GM12875 (cell line): ENCODE measurements at regions not wholly inside any gene's neighbourhood (a gene's known extent, or its start where the extent isn't known, plus 50 kb on each side); places are given as distances from the start of the nearest gene placed in this dataset.

Experiments
- H3K4me3 ChIP-seq: one replicate; pipeline ENCODE4 v1.5.1; 2011; ENCODE audit warnings: low read depth, low read length, control low read depth
- TF ChIP-seq, protein P1 (sequence below): IDR thresholded peaks from 2 replicates; pipeline ENCODE4 v1.5.1; 2011; ENCODE audit warnings: low read depth, mild to moderate bottlenecking, control low read depth, inconsistent platforms, low read length, moderate library complexity, borderline replicate concordance; ENCODE audit not compliant: insufficient read depth

DNA sequence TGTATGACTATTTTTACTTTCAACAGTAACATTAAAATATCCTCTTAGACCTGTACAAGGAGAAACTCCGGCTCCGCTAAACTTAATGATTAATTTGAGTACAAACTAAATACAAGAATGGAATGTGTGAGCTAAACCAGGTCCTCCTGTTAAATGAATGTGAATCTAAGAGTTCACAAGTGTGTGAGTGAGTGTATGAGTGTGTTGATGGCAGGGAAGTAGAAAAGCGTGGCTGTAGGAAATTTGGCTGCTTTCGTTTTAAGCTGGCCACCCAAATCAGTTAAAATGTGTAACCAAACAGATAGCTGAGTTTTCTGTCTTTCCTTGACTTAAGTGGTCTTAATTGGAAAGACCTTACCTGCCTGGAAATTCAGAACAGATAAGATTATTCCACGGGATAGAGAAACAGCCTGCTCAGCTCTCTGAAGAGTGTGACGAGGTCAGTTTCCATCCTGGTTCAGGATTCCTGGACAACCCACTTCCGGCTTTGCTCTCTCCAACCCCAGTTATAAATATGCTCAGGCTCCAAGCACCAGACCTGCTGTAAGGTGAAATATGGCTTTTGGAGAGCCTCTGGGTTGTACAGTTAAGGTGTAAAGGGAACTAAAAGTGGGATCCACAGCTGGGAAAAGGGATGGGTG, 908.6 kb upstream of the EDIL3 start:
- TF ChIP-seq, protein P1, sequence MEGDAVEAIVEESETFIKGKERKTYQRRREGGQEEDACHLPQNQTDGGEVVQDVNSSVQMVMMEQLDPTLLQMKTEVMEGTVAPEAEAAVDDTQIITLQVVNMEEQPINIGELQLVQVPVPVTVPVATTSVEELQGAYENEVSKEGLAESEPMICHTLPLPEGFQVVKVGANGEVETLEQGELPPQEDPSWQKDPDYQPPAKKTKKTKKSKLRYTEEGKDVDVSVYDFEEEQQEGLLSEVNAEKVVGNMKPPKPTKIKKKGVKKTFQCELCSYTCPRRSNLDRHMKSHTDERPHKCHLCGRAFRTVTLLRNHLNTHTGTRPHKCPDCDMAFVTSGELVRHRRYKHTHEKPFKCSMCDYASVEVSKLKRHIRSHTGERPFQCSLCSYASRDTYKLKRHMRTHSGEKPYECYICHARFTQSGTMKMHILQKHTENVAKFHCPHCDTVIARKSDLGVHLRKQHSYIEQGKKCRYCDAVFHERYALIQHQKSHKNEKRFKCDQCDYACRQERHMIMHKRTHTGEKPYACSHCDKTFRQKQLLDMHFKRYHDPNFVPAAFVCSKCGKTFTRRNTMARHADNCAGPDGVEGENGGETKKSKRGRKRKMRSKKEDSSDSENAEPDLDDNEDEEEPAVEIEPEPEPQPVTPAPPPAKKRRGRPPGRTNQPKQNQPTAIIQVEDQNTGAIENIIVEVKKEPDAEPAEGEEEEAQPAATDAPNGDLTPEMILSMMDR: no peak
- H3K4me3 ChIP-seq: no peak overlapping the region

- TF ChIP-seq, protein P1: no peak
- H3K4me3 ChIP-seq: no peak overlapping the region
Measured at GRCh38 chr5:85304524-85304923, 919.8 kb upstream of the EDIL3 start.

DNA sequence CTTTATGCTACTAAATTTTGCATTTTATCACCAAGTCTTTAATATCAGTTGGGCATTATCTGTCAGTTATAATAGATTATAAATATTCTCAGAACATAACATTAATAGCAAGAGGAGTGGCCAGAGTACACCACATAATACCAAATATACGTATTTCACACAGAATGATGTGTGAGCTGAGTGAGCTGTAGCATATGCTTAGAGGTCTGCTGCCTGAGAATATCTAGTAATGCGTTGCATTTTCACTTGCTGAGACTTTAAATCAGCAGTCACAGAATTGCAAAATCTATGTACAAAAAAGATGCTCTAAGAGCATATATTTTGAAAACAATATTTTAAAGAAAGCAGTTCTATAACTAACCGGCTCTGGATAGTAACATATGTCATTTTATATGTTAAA, 921.1 kb upstream of the EDIL3 start:
- TF ChIP-seq, protein P1: no peak
- no peak overlapping the region for H3K4me3 ChIP-seq

DNA sequence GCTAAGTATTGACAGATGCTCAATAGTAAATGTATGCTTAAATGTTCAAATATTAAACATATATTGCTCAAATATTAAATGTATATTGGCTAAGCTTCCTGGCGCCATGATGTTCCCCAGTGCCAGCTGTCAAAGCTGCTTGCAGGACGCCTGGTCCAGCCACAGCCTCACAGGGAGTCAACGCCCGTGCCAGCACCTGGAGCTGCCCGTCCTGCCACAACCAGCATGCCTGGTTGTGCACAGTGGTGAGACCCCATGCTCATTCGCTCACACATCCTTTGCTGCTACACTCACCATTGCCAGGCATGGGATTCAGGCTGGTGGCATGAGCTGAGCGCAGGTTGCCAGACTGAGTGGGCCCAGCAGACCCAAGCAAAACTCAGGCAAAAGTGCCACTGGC, 926.9 kb upstream of the EDIL3 start:
- TF ChIP-seq, protein P1: no peak
- H3K4me3 ChIP-seq: no peak overlapping the region

GRCh38 chr5:85320495-85320894, 935.8 kb upstream of the EDIL3 start:
- TF ChIP-seq, protein P1: no peak
- H3K4me3 ChIP-seq: no peak overlapping the region

- TF ChIP-seq, protein P1: no peak
- no peak overlapping the region for H3K4me3 ChIP-seq
Measured at GRCh38 chr5:85333276-85333675, 948.6 kb upstream of the EDIL3 start.

DNA sequence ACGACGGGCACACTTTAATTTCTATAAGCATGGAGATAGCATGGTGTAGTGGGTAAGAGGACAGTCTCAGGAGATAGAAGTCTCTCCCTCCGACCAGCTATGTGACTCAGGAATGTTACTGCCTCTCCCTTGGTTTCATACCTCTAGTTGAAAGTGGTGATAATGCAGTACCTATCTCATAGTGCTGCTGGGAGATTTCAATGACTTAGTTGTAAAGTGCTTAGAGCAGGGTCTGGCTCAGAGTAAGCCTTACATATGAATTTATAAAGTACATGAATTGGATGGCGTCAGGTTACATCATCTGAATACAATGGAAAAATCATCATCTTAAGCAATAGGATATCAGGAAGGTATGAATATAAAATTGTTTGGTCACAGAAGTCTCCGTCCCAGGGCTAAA, 952.8 kb upstream of the EDIL3 start:
- H3K4me3 ChIP-seq: no peak overlapping the region
- TF ChIP-seq, protein P1: no peak
